GM21423 (cell line): ENCODE measurements at regions not wholly inside any gene's neighbourhood (a gene's known extent, or its start where the extent isn't known, plus 50 kb on each side); places are given as distances from the start of the nearest gene placed in this dataset.

Experiments used
- ATAC-seq: cut with Tn5 transposase; IDR thresholded peaks from one replicate; pipeline ENCODE4 v1.9.1; 2021; ENCODE audit warnings: mild to moderate bottlenecking, moderate library complexity; ENCODE audit not compliant: unreplicated experiment

- no peak for ATAC-seq
Measured at GRCh38 chr6:159100395-159101182, 55.8 kb upstream of the TAGAP start.

- no peak for ATAC-seq
Measured at GRCh38 chr6:159099961-159100360, 55.2 kb upstream of the TAGAP start.

GRCh38 chr6:159099276-159099675, 54.5 kb upstream of the TAGAP start:
- ATAC-seq, result no peak

- no peak for ATAC-seq
Measured at GRCh38 chr6:159098636-159099106, 53.9 kb upstream of the TAGAP start.

GRCh38 chr6:159097256-159097655, 52.5 kb upstream of the TAGAP start:
- ATAC-seq, result no peak

DNA sequence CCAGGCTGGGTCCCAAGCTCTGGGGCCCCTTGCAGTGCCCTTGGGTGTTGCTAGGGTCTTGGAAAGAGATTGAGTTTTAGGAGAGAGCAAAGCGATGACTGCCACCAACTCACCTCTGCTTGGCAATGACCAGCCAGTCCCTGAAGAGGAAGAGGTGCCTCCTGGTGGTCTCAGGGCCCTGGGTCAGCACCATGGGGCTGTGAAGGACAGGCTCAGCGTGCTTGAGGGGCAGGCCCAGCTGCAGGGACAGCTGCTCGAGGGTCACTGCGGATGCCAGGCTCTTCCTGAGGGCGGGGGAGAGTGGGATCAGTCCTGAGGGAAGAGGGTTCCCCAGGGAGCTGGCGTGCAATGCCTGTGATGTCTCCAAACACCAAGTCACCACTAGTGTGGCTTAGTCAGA, 50.8 kb upstream of the TAGAP start:
- no peak for ATAC-seq

- no peak for ATAC-seq
Measured at GRCh38 chr6:159094444-159095252, 49.9 kb upstream of the TAGAP start.
